OCI-LY3 (cell line): ENCODE measurements at regions not wholly inside any gene's neighbourhood (a gene's known extent, or its start where the extent isn't known, plus 50 kb on each side); places are given as distances from the start of the nearest gene placed in this dataset.

Source experiments
- EZH2phosphoT487 ChIP-seq: fragments of 200-600 bp; shearing (Covaris generic); IDR thresholded peaks from 2 replicates; pipeline ENCODE4 v1.6.1; 2018; ENCODE audit warnings: antibody characterized with exemption, mixed run types, low read depth
- TF ChIP-seq, protein P1 (sequence below): fragments of 200-600, 300-600 bp; sonication (generic); IDR thresholded peaks from 2 replicates; pipeline ENCODE4 v1.5.1; 2014; ENCODE audit warnings: antibody characterized with exemption, low read length, low read depth

DNA sequence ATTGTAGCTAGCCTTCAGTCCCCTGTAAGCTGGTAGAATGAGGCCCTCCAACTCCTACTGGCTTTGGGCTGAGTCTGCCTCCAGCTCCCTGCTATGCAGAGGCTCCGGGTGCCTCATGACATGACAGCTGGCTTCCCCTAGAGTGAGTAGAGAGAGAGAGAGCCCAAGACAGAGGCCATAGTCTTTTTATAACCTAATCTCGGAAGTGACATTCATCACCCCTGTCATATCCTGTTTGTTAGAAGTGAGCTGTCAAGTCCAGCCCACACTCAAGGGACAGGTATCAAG, 53.9 kb upstream of the CTBP2 start:
- TF ChIP-seq EZH2phosphoT487 = no peak
- TF ChIP-seq, protein P1, sequence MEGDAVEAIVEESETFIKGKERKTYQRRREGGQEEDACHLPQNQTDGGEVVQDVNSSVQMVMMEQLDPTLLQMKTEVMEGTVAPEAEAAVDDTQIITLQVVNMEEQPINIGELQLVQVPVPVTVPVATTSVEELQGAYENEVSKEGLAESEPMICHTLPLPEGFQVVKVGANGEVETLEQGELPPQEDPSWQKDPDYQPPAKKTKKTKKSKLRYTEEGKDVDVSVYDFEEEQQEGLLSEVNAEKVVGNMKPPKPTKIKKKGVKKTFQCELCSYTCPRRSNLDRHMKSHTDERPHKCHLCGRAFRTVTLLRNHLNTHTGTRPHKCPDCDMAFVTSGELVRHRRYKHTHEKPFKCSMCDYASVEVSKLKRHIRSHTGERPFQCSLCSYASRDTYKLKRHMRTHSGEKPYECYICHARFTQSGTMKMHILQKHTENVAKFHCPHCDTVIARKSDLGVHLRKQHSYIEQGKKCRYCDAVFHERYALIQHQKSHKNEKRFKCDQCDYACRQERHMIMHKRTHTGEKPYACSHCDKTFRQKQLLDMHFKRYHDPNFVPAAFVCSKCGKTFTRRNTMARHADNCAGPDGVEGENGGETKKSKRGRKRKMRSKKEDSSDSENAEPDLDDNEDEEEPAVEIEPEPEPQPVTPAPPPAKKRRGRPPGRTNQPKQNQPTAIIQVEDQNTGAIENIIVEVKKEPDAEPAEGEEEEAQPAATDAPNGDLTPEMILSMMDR = no peak
